HuH-7.5 (cell line): ENCODE measurements at regions not wholly inside any gene's neighbourhood (a gene's known extent, or its start where the extent isn't known, plus 50 kb on each side); places are given as distances from the start of the nearest gene placed in this dataset.
"Not testable (repeated sequence)": the region's sequence is repeated elsewhere in the genome, so short reads cannot be mapped to it uniquely, and the experiment has no call there.

Experiments used
- DNase-seq: peaks from one replicate; pipeline ENCODE4 v3.0.0; 2011; ENCODE audit warnings: low spot score

DNA sequence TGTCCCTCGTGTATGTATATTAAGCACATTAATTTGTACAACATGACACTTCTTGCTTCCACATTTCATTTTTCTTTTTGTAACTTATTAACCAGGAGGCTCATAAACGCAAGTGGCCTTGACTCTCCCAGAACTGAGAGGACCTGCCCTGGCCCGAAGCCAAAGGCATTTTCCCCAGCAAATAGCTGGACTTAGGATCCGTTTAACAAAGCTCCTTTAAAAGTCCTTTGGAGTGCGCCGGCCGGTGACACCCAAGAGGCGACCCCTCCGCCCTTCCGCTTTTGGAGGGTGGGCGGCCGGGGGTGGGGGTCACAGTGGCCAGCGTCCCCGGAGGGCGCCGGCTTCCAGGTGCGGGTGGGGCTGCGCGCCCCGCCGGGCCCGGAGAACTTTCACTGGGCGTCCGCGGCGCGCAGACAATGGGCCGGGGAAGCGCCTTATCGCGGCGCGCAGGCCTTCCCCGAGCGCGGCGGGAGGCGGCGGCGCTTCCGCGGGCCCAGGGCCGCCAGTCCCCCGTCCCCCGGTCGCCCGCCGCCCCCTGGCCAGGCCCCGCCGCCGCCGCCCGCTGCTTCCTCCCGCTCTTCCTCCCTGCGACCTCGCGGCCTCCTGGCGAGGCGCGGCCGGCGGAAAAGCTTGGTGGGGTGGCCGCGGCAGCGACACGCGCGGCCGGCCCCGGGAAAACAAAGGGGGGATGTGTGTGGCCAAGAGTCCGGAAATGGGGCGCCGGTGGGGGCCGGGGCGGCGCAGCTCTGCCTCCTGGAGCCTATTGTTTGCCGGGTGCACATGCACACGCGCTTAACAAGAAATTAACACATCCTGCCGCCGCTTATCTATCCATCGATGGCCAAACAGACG lies 613.4 kb downstream of the MCTP2 start:
- DNase-seq = peak; percentile 86

DNA sequence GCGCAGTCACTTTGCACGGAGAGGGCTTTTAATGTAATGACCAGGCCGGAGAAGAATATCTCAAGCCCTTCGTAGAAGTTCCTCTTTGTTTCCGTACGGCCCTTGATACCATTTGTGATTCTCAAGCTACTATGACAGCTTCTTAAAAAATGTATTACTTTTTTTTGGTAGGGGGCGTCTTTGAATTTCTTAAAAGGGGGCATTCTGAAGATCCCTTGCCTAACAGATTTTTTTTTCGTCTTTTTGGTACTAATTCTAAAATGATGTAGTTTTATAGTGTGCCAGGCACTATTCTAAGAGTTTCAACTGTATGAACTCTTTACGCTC lies 614.0 kb downstream of the MCTP2 start:
- DNase-seq = no peak

DNA sequence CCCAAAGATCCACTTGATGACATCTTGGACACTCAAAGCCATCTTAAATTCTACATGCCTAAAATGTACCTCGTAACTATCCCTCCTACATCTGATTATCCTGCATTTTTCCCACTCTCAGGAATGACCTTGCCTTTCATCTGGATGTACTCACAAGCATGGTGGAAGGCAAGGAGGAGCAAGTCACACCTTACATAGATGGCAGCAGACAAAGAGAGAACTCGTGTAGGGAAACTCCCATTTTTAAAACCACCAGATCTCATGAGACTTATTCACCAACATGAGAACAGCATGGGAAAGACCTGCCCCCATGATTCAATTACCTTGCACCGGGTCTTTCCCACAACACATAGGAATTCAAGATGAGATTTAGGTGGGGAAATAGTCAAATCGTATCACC lies 616.0 kb downstream of the MCTP2 start:
- DNase-seq = no peak

- no peak for DNase-seq
Observed at GRCh38 chr15:94848054-94848453, 616.7 kb downstream of the MCTP2 start.

- DNase-seq = no peak
Observed at GRCh38 chr15:94855018-94855408, 623.7 kb downstream of the MCTP2 start.

- no peak for DNase-seq
Observed at GRCh38 chr15:94855409-94856266, 624.3 kb downstream of the MCTP2 start.

GRCh38 chr15:94856267-94856854 lies 625.0 kb downstream of the MCTP2 start:
- no peak for DNase-seq

- DNase-seq = no peak
Observed at GRCh38 chr15:94857466-94857865, 626.1 kb downstream of the MCTP2 start.

GRCh38 chr15:94858011-94858410 lies 626.6 kb downstream of the MCTP2 start:
- no peak for DNase-seq

- no peak for DNase-seq
Observed at GRCh38 chr15:94858449-94858848, 627.1 kb downstream of the MCTP2 start.

DNA sequence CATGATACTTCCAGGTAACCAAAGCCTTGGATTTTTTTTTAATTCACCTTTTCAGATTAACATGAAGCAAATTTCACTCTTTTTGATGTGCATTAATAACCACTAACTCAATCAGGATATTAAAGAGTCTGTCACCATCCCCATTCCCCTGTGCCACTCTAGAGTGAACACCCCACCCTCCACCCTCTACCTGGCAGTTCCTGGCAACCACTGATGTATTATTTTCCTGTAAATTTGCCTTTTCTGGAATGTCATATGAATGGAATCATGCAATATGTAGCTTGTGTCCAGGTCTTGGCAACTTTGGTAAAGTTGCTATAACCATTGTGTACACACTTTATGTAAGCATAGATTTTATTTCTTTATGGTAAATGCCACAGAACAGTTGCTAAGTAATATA lies 627.6 kb downstream of the MCTP2 start:
- no peak for DNase-seq

DNA sequence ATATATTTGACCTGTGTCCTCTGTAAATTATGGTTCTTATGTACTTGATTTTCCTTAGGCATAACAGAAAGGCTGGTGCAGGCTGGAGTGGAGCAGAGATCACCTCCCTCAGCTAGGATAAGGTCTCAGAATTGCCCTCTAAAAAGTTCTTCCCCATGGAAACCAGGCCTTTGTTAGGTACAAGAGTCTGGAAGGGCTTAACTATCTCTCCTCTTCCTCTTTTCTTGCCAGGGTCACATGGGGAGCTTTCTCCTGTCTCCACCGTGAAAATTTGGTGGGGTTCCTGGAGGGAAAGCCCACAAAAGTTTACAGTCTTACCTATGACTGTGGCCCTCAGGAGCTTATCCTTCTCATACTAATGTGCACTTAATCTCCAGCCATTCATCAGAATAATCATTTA lies 633.2 kb downstream of the MCTP2 start:
- no peak for DNase-seq

DNA sequence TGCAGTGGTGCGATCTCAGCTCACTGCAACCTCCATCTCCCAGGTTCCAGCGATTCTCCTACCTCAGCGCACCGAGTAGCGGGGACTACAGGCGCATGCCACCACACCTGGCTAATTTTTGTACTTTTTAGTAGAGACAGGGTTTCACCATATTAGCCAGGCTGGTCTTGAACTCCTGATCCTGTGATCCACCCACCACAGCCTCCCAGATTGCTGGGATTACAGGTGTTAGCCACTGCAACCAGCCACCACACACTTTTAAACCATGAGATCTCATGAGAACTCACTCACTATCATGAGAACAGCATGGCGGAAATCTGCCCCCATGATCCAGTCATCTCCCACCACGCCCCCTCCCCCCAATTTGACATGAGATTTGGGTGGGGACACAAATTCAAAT lies 636.9 kb downstream of the MCTP2 start:
- not testable (repeated sequence) for DNase-seq

DNA sequence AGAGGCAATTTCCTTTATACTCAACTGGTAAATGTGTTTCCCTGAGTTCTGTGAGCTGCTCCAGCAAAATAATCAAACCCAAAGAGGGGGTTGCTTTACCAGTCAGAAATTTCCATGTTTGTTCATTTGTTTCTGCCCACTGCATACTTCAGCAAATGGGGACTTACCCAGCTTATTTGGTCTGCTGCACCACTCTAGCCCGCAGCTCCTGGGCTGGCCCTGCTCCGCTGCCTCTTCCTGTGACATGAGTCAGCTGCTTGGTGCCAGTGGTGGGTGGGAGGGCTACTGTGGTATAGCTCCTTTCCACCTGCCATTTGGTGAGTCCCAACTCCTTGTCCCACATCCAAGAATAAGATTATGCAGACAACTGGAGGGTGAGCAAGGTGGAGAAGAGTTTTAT lies 644.2 kb downstream of the MCTP2 start:
- DNase-seq = no peak

- no peak for DNase-seq
Observed at GRCh38 chr15:94877833-94878232, 646.5 kb downstream of the MCTP2 start.

- DNase-seq = no peak
Observed at GRCh38 chr15:94882071-94882712, 650.8 kb downstream of the MCTP2 start.

GRCh38 chr15:94887391-94887790 lies 656.0 kb downstream of the MCTP2 start:
- DNase-seq = no peak

DNA sequence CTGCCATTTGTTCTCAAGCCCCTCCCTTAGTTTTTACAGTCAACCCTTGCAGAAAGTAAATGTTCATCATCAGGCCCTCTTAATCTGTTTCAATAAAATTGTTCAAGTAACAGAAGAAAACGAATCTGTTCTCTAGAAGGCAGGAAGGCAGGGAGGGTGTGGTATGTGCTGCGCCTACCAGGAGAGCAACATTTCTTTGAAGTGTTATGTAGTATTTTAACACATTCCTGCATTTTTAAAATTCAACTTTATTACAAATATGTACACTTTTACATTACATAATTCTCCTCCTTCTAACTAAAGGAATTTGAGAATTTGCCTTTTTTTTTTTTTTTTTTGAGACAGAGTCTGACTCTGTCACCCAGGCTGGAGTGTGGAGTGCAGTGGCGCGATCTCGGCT lies 657.8 kb downstream of the MCTP2 start:
- DNase-seq = no peak

DNA sequence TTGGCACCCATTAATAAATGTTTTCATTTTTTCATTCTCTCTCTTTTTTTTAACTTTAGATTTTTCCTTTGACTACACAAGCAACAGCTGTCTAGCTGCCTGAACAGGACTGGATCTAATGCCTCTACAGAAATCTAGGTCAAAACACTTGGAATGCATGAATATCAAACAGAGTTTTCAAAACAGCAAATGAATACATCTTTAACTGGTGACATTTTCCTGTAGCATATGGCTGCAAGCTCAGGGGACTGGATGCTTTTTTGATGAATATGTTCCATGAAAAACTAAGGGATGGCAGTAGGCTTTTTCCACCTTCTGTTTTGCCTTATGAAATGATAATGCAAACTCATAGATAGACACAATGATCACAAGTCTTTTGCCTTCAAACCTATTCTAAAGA lies 661.7 kb downstream of the MCTP2 start:
- no peak for DNase-seq

- DNase-seq = no peak
Observed at GRCh38 chr15:94894056-94894455, 662.7 kb downstream of the MCTP2 start.

DNA sequence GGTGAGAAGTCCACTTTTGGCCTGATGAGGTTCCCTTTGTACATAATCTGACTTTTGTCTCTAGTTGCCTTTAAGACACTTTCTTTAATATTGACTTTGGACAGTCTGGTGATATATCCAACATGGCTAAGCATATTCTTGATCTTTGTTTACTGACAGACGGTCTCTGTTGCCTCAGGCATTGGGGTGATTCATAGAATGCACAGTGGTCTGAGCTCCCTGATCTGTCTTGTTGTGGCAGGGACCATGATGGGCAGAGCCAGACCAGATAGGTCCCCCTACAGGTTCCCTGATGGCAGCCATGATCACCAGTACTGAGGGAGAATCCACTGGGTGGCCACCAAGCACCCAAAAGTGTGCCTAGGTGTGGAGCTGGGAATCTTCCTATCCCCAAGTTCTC lies 678.1 kb downstream of the MCTP2 start:
- DNase-seq = no peak

DNA sequence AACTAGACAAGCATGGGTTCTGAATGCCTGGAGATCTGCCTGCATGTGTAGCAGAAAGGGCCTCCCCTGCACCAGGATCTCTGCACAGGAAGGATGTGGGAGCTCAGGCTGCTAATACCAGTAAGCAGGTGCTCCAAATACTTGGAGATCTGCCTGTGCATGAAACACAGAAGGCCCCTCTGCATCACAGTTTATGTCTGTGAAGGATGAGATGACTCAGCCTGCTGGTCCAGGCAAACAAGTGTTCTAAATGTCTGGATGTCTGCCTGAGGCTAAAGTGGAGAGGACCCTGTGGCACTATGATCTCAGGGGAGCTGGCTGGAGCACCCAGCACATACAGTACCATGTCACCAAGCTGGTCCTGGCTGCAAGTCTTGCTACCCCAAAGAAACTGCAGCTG lies 678.8 kb downstream of the MCTP2 start:
- DNase-seq = no peak

GRCh38 chr15:94912760-94913159 lies 681.4 kb downstream of the MCTP2 start:
- no peak for DNase-seq
